ENCODE measurements at regions not wholly inside any gene's neighbourhood (a gene's known extent, or its start where the extent isn't known, plus 50 kb on each side); places are given as distances from the start of the nearest gene placed in this dataset.

DNA sequence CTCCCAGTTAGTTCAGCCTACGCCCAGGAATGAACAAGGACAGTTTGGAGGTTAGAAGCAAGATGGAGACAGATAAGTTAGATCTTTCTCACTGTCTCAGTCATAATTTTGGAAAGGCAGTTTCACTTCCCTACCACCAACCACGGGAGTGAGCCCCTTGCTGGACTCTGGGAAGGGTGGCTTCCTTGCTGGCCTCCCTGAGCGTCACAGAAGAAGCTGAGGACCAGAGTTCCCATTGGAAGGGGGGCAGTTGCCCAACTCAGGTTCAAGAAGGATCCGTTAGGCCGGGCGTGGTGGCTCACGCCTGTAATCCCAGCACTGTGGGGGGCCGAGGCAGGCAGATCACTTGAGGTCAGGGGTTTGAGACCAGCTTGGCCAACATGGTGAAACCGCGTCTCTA, 106.2 kb upstream of the MAX start:
- TF ChIP-seq EP300 (IDR thresholded peaks at IDR 0.05) (no peak), POLR2AphosphoS5 (IDR thresholded peaks at IDR 0.05) (no peak), POLR2A (IDR thresholded peaks at IDR 0.05) (no peak)
- TF ChIP-seq, protein P1, sequence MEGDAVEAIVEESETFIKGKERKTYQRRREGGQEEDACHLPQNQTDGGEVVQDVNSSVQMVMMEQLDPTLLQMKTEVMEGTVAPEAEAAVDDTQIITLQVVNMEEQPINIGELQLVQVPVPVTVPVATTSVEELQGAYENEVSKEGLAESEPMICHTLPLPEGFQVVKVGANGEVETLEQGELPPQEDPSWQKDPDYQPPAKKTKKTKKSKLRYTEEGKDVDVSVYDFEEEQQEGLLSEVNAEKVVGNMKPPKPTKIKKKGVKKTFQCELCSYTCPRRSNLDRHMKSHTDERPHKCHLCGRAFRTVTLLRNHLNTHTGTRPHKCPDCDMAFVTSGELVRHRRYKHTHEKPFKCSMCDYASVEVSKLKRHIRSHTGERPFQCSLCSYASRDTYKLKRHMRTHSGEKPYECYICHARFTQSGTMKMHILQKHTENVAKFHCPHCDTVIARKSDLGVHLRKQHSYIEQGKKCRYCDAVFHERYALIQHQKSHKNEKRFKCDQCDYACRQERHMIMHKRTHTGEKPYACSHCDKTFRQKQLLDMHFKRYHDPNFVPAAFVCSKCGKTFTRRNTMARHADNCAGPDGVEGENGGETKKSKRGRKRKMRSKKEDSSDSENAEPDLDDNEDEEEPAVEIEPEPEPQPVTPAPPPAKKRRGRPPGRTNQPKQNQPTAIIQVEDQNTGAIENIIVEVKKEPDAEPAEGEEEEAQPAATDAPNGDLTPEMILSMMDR (IDR thresholded peaks at IDR 0.05), result no peak
- peaks cover 0 to 23% (median 0%) of the 10 kb centered on the region in 4 donors for H3K4me1 ChIP-seq
- WGBS, 5 donors, result 86 to 91% (median 88%) methylated on average over 9 to 10 of the region's 10 CpGs
- H3K27me3 ChIP-seq, result no peaks in the 10 kb centered on the region
- intact Hi-C loops (cut with DNase I; ENCODE audit: low total_unique reads), result no loop called here
- DNase-seq, result no peak
- H3K9me3 ChIP-seq, result no peaks in the 10 kb centered on the region
- no peaks in the 10 kb centered on the region for H3K36me3 ChIP-seq
- H3K27ac ChIP-seq, result no peak overlapping the region
- H3K4me3 ChIP-seq, result no peak overlapping the region

GRCh38 chr14:65210118-65210821, 108.0 kb upstream of the MAX start:
- DNase-seq, result no peak
- Histone ChIP-seq H3K27me3 (no peaks in the 10 kb centered on the region), H3K9me3 (no peaks in the 10 kb centered on the region), H3K4me3 (no peak overlapping the region), H3K36me3 (no peaks in the 10 kb centered on the region), H3K4me1 (peaks cover 0 to 20% (median 5%) of the 10 kb centered on the region in 4 donors), H3K27ac (peak overlapping the region in 1 of 5 donors; percentile 40)
- intact Hi-C loops (cut with DNase I; ENCODE audit: low total_unique reads), result no loop called here
- TF ChIP-seq POLR2A (IDR thresholded peaks at IDR 0.05) (no peak), EP300 (IDR thresholded peaks at IDR 0.05) (no peak), POLR2AphosphoS5 (IDR thresholded peaks at IDR 0.05) (no peak)
- TF ChIP-seq, protein P1 (IDR thresholded peaks at IDR 0.05), result no peak
- 62 to 91% (median 80%) methylated on average over 4 of the region's 4 CpGs for WGBS, 5 donors

DNA sequence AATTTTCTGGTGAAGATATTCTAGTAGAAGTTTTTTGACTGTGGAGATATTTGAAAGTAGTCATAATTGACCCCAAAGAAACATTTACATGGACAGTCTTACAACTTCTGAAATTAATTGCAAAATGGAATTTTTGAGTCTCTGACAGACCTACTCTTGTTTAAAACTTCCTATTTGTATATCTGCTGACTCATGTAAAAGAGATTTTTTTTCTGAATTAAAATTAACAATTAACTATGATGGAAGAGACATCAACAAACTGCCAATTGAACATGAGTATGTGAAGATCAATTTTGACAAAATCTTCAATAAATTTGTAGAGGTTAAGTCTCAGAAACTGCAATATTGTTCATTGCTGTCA, 108.5 kb upstream of the MAX start:
- H3K27ac ChIP-seq, result peak overlapping the region in 1 of 5 donors; percentile 40
- DNase-seq, result no peak
- peaks cover 0 to 18% (median 5%) of the 10 kb centered on the region in 4 donors for H3K4me1 ChIP-seq
- no peaks in the 10 kb centered on the region for H3K9me3 ChIP-seq
- no peaks in the 10 kb centered on the region for H3K36me3 ChIP-seq
- TF ChIP-seq POLR2AphosphoS5 (IDR thresholded peaks at IDR 0.05) (no peak), POLR2A (IDR thresholded peaks at IDR 0.05) (no peak)
- intact Hi-C loops (cut with DNase I; ENCODE audit: low total_unique reads), result no loop called here
- H3K4me3 ChIP-seq, result no peak overlapping the region
- no peaks in the 10 kb centered on the region for H3K27me3 ChIP-seq

GRCh38 chr14:65211341-65211987, 109.1 kb upstream of the MAX start:
- TF ChIP-seq, protein P1 (IDR thresholded peaks at IDR 0.05), result no peak
- TF ChIP-seq POLR2A (IDR thresholded peaks at IDR 0.05) (no peak), POLR2AphosphoS5 (IDR thresholded peaks at IDR 0.05) (no peak)
- intact Hi-C loops (cut with DNase I; ENCODE audit: low total_unique reads), result no loop called here
- Histone ChIP-seq H3K4me3 (no peak overlapping the region), H3K27me3 (no peaks in the 10 kb centered on the region), H3K27ac (no peak overlapping the region), H3K4me1 (peaks cover 0 to 18% (median 5%) of the 10 kb centered on the region in 4 donors), H3K36me3 (no peaks in the 10 kb centered on the region), H3K9me3 (no peaks in the 10 kb centered on the region)
- WGBS, 5 donors, result 53 to 71% (median 61%) methylated on average over 3 of the region's 3 CpGs
- DNase-seq, result no peak

GRCh38 chr14:65213316-65213715, 111.0 kb upstream of the MAX start:
- DNase-seq, result no peak
- peaks cover 0 to 15% (median 5%) of the 10 kb centered on the region in 4 donors for H3K4me1 ChIP-seq
- intact Hi-C loops (cut with DNase I; ENCODE audit: low total_unique reads), result no loop called here
- H3K36me3 ChIP-seq, result no peaks in the 10 kb centered on the region
- H3K9me3 ChIP-seq, result no peaks in the 10 kb centered on the region
- H3K27ac ChIP-seq, result no peak overlapping the region
- no peak overlapping the region for H3K4me3 ChIP-seq
- H3K27me3 ChIP-seq, result no peaks in the 10 kb centered on the region
- TF ChIP-seq, protein P1 (IDR thresholded peaks at IDR 0.05), result no peak
- TF ChIP-seq POLR2AphosphoS5 (IDR thresholded peaks at IDR 0.05) (no peak), EP300 (IDR thresholded peaks at IDR 0.05) (no peak), POLR2A (IDR thresholded peaks at IDR 0.05) (no peak)
